Lower lobe of right lung (tissue), 2 donors: ENCODE measurements at regions not wholly inside any gene's neighbourhood (a gene's known extent, or its start where the extent isn't known, plus 50 kb on each side); places are given as distances from the start of the nearest gene placed in this dataset.
"Not testable (repeated sequence)": the region's sequence is repeated elsewhere in the genome, so short reads cannot be mapped to it uniquely, and the experiment has no call there.

Source experiments
- ATAC-seq, 2 donors: fragments of 200-7000 bp; cut with Tn5 transposase; one replicate each; pipeline ENCODE4 v1.9.1; 2020 to 2022; ENCODE audit warnings: mild to moderate bottlenecking in 2 of 2, moderate library complexity in 2 of 2
- DNase-seq: peaks from one replicate; pipeline ENCODE4 v3.0.0-alpha.2; 2020
- H3K27ac ChIP-seq: fragments of 200-600 bp; one replicate; pipeline ENCODE4 v1.8.0; 2022
- H3K27me3 ChIP-seq: fragments of 200-600 bp; one replicate; pipeline ENCODE4 v1.8.0; 2022; ENCODE audit warnings: low read depth
- H3K36me3 ChIP-seq: fragments of 200-600 bp; one replicate; pipeline ENCODE4 v1.8.0; 2022; ENCODE audit warnings: mild to moderate bottlenecking
- H3K4me1 ChIP-seq: fragments of 200-600 bp; one replicate; pipeline ENCODE4 v1.8.0; 2022
- H3K4me3 ChIP-seq: fragments of 200-600 bp; one replicate; pipeline ENCODE4 v1.8.0; 2022; ENCODE audit warnings: mild to moderate bottlenecking
- H3K9me3 ChIP-seq: fragments of 200-600 bp; one replicate; pipeline ENCODE4 v1.8.0; 2022
- intact Hi-C: fragments of 100-400 bp; cut with DNase I; formaldehyde crosslinking; loops from one replicate; pipeline ENCODE4 v1.11.0; 2022
- TF ChIP-seq, protein P1 (sequence below): fragments of 200-600 bp; IDR thresholded peaks from one replicate; pipeline ENCODE4 v1.8.0; 2022; ENCODE audit warnings: antibody characterized with exemption, mild to moderate bottlenecking
- donor health status: DM: no; HTN: yes; CAD: no; lungs with severe emphysema.

DNA sequence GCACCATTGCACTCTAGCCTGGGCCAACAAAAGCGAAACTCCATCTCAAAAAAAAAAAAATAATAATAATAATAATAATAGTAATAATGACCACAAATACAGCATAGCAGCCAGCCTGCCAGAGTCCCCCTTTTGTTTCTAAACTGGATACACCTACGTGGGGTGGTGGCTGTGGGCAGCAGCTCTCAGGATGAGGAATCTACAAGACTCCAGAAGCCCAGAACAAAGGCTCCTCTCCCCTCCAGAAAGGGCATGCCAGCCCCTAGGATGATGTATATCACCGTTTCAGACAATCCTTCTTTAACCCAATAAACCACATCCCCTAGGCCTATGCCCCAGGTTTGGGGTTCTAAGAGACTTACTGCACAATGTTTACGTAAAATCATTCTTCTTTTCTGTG, 155.9 kb downstream of the QRSL1 start:
- DNase-seq: no peak
- Histone ChIP-seq H3K27me3 (no peaks in the 10 kb centered on the region), H3K9me3 (no peaks in the 10 kb centered on the region), H3K4me1 (no peaks in the 10 kb centered on the region), H3K36me3 (no peaks in the 10 kb centered on the region), H3K27ac (no peak overlapping the region), H3K4me3 (no peak overlapping the region)
- TF ChIP-seq, protein P1, sequence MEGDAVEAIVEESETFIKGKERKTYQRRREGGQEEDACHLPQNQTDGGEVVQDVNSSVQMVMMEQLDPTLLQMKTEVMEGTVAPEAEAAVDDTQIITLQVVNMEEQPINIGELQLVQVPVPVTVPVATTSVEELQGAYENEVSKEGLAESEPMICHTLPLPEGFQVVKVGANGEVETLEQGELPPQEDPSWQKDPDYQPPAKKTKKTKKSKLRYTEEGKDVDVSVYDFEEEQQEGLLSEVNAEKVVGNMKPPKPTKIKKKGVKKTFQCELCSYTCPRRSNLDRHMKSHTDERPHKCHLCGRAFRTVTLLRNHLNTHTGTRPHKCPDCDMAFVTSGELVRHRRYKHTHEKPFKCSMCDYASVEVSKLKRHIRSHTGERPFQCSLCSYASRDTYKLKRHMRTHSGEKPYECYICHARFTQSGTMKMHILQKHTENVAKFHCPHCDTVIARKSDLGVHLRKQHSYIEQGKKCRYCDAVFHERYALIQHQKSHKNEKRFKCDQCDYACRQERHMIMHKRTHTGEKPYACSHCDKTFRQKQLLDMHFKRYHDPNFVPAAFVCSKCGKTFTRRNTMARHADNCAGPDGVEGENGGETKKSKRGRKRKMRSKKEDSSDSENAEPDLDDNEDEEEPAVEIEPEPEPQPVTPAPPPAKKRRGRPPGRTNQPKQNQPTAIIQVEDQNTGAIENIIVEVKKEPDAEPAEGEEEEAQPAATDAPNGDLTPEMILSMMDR: no peak
- ATAC-seq: peak in 1 of 2 donors; percentile 9
- intact Hi-C loops: no loop called here

DNA sequence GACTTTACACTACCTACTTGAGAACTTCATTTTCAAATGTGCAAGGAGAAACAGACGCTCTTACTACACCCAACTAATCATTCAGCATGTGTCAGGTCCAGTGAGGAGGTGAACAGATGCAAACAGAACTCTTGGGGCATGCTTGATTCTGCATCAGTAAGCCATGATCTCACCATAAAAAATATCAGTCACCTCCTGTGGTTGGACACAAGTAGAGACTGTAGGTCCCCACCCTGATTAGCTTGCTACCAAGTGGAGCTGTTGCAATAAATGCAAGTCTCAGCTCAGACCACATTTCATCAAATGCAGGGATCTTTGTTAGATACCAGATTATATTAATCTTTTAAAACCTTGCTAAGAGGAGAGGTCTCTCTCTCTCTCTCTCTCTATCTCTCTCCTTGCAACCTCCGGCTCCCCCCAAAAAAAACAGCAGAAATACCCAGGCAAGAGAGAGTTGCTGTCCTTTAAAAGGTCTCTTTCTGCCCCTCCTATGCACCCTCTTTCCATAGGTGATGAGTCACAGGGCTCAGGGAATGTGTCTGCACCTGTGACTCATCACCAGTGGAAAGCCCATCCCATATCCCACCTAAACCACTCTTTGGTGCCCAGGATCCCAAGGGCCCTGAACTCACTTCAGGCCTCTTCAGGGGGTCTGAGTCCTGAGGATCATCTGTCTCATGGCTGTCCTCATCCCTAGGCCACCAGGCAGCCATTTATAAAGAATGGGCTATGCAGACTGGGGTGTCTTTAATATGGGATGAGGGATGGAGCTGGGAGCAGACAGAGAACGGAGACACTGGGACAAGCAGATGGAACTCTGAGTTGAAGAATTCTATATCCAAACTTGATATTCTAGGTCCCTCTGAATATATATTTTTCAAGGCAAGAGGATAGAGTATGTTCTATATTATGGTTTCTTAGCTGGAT, 154.5 kb downstream of the QRSL1 start:
- no peak overlapping the region for H3K27ac ChIP-seq

GRCh38 chr6:106782536-106783285, 153.3 kb downstream of the QRSL1 start:
- H3K4me1 ChIP-seq: no peaks in the 10 kb centered on the region
- no peaks in the 10 kb centered on the region for H3K27me3 ChIP-seq
- no peaks in the 10 kb centered on the region for H3K9me3 ChIP-seq
- peak in 1 of 2 donors; percentile 29 for ATAC-seq
- no peak for DNase-seq
- intact Hi-C loops: no loop called here
- TF ChIP-seq, protein P1: no peak
- H3K36me3 ChIP-seq: no peaks in the 10 kb centered on the region
- no peak overlapping the region for H3K4me3 ChIP-seq
- no peak overlapping the region for H3K27ac ChIP-seq

More for the DNA sequence above, 154.5 kb downstream of the QRSL1 start:
- no peaks in the 10 kb centered on the region for H3K9me3 ChIP-seq
- DNase-seq (no peak), ATAC-seq (no peak)
- no peaks in the 10 kb centered on the region for H3K27me3 ChIP-seq
- no peak overlapping the region for H3K4me3 ChIP-seq
- H3K36me3 ChIP-seq: no peaks in the 10 kb centered on the region
- TF ChIP-seq, protein P1: no peak
- no peaks in the 10 kb centered on the region for H3K4me1 ChIP-seq
- intact Hi-C loops: no loop called here

DNA sequence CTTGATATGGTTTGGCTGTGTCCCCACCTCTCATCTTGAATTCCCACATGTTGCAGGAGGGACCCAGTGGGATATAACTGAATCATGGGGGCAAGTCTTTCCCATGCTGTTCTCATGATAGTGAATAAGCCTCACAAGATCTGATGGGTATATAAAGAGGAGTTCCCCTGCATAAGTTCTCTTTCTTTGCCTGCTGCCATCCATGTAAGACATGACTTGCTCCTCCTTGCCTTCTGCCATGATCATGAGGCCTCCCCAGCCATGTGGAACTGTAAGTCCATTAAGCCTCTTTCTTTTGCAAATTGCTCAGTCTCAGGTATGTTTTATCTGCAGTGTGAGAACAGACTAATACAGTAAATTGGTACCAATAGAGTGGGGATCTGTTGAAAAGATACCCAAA, 150.2 kb downstream of the QRSL1 start:
- H3K4me1 ChIP-seq, H3K27me3 ChIP-seq, H3K4me3 ChIP-seq, DNase-seq, H3K36me3 ChIP-seq, H3K9me3 ChIP-seq, ATAC-seq, intact Hi-C loops, H3K27ac ChIP-seq: not testable (repeated sequence)

DNA sequence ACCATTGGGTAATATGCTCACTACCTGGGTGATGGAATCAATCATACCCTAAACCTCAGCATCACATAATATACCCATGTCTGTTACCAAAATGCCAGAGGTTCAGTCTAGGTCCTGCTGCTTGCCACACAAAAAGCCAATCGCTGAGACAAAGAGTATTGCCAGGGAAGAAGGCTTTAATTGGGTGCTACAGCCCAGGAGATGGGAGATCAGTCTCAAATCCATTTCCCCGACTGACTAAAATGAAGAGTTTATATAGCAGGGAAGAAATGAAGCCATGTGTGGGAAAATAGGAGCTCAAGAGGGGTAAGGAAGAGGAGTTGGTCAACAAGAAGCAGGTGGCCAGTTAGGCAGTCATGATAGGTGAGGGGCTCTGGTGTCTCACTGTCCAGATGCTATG, 149.6 kb downstream of the QRSL1 start:
- TF ChIP-seq, protein P1: no peak
- H3K27ac ChIP-seq: no peak overlapping the region
- H3K27me3 ChIP-seq: no peaks in the 10 kb centered on the region
- ATAC-seq: no peak
- no peak overlapping the region for H3K4me3 ChIP-seq
- intact Hi-C loops: no loop called here
- H3K36me3 ChIP-seq: no peaks in the 10 kb centered on the region
- H3K4me1 ChIP-seq: no peaks in the 10 kb centered on the region
- no peaks in the 10 kb centered on the region for H3K9me3 ChIP-seq
- DNase-seq: no peak
